H1 (cell line): ENCODE measurements at regions not wholly inside any gene's neighbourhood (a gene's known extent, or its start where the extent isn't known, plus 50 kb on each side); places are given as distances from the start of the nearest gene placed in this dataset.

ENCODE experiments used
- CTCF ChIA-PET: fragments of 300-600 bp; sonication (Branson Sonifier 250); formaldehyde crosslinking; loops from one replicate; lab custom pipeline; 2021; ENCODE audit not compliant: partially characterized antibody; lab: Charles Lee
- POLR2A ChIA-PET: fragments of 300-600 bp; sonication (Branson Sonifier 250); formaldehyde crosslinking; loops from one replicate; lab custom pipeline; 2021; ENCODE audit warnings: inconsistent platforms; ENCODE audit not compliant: partially characterized antibody; lab: Charles Lee
- DNase-seq, 2 experiments: peaks; one replicate each; pipeline versions ENCODE4 v3.0.0 to v3.0.0-alpha.2; 2010 to 2022; ENCODE audit warnings: low spot score in 2 of 2, low read depth in 1 of 2, mixed read lengths in 1 of 2
- FAIRE-seq: peaks from 2 replicates; lab custom pipeline; 2011; peaks lifted over from hg19 to GRCh38; lab: Jason Lieb, UNC
- H2AFZ ChIP-seq: 2 replicates; pipeline ENCODE4 v1.8.1; 2012; ENCODE audit warnings: low read length, inconsistent platforms
- H2AK5ac ChIP-seq: 2 replicates; pipeline ENCODE4 v1.6.1; 2013; ENCODE audit warnings: low read depth, low read length
- H2BK120ac ChIP-seq: replicated peaks from 2 replicates; pipeline ENCODE3; 2013; ENCODE audit warnings: low read depth, low read length, inconsistent platforms
- H2BK12ac ChIP-seq: 2 replicates; pipeline ENCODE4 v1.6.1; 2013; ENCODE audit warnings: low read depth, low read length
- H2BK15ac ChIP-seq: 2 replicates; pipeline ENCODE4 v1.6.1; 2013; ENCODE audit warnings: low read length
- H2BK20ac ChIP-seq: 2 replicates; pipeline ENCODE4 v1.6.1; 2013; ENCODE audit warnings: low read length
- H2BK5ac ChIP-seq: 2 replicates; pipeline ENCODE4 v1.6.1; 2013; ENCODE audit warnings: low read depth, low read length
- H3K14ac ChIP-seq: 2 replicates; pipeline ENCODE4 v1.6.1; 2013; ENCODE audit warnings: inconsistent platforms; ENCODE audit not compliant: insufficient read length
- H3K18ac ChIP-seq: 2 replicates; pipeline ENCODE4 v1.6.1; 2013; ENCODE audit warnings: low read length; ENCODE audit errors: extremely low read depth
- H3K23ac ChIP-seq: 2 replicates; pipeline ENCODE4 v1.6.1; 2013; ENCODE audit warnings: inconsistent platforms; ENCODE audit not compliant: insufficient read length
- H3K23me2 ChIP-seq: 2 replicates; pipeline ENCODE4 v1.6.1; 2013; ENCODE audit warnings: low read depth, low read length
- H3K27ac ChIP-seq: 2 replicates; pipeline ENCODE4 v1.6.1; 2011; ENCODE audit warnings: low read depth, low read length, inconsistent platforms
- H3K27me3 ChIP-seq, 4 experiments: replicated peaks in 1 of 4; 1 replicate in 1 of 4; 2 replicates in 3 of 4; pipeline versions ENCODE4 v1.6.1 to v1.8.1; 2011 to 2013; ENCODE audit warnings: low read length in 3 of 4, mild to moderate bottlenecking in 3 of 4, inconsistent platforms in 2 of 4, mixed read lengths in 2 of 4, moderate library complexity in 1 of 4; ENCODE audit not compliant: control insufficient read depth in 3 of 4, insufficient read depth in 3 of 4; ENCODE audit errors: extremely low read depth in 1 of 4
- H3K36me3 ChIP-seq, 4 experiments: 2 replicates each; pipeline versions ENCODE4 v1.6.1 to v1.8.1; 2011 to 2013; ENCODE audit warnings: mild to moderate bottlenecking in 4 of 4, low read length in 3 of 4, moderate library complexity in 2 of 4, control low read depth in 1 of 4, inconsistent platforms in 1 of 4; ENCODE audit not compliant: insufficient read depth in 4 of 4, control insufficient read depth in 2 of 4
- H3K4ac ChIP-seq: replicated peaks from 2 replicates; pipeline ENCODE3; 2013; ENCODE audit warnings: low read length, low read depth, mixed read lengths, inconsistent platforms; ENCODE audit not compliant: insufficient read length
- H3K4me1 ChIP-seq, 4 experiments: replicated peaks in 1 of 4; 1 replicate in 1 of 4; 2 replicates in 3 of 4; pipeline versions ENCODE4 v1.6.1 to v1.8.1; 2011 to 2013; ENCODE audit warnings: low read length in 3 of 4, inconsistent platforms in 2 of 4, mixed read lengths in 1 of 4; ENCODE audit not compliant: insufficient read depth in 4 of 4, control insufficient read depth in 3 of 4
- H3K4me2 ChIP-seq, 2 experiments: 2 replicates each; pipeline versions ENCODE4 v1.6.1 to v1.8.1; 2011 to 2013; ENCODE audit warnings: low read depth in 2 of 2, low read length in 2 of 2, control low read depth in 1 of 2, inconsistent platforms in 1 of 2, mild to moderate bottlenecking in 1 of 2; ENCODE audit not compliant: insufficient read depth in 1 of 2
- H3K4me3 ChIP-seq, 4 experiments: fragments of 200-600, 300-600 bp in 1 of 4; sonication (generic), shearing (Covaris generic), sonication (Bioruptor Twin) in 1 of 4; 2 replicates each; pipeline versions ENCODE4 v1.5.1 to v1.8.1; 2011 to 2016; ENCODE audit warnings: low read length in 4 of 4, low read depth in 3 of 4, control low read depth in 2 of 4, inconsistent platforms in 2 of 4, mild to moderate bottlenecking in 2 of 4, mixed read lengths in 1 of 4, moderate library complexity in 1 of 4; ENCODE audit not compliant: insufficient read depth in 2 of 4; ENCODE audit errors: extremely low read depth in 1 of 4
- H3K56ac ChIP-seq: replicated peaks from 2 replicates; pipeline ENCODE3; 2013; ENCODE audit warnings: low read depth, mild to moderate bottlenecking, mixed read lengths, low read length, inconsistent platforms; ENCODE audit not compliant: insufficient read length
- H3K79me1 ChIP-seq: 2 replicates; pipeline ENCODE4 v1.6.1; 2013; ENCODE audit warnings: low read depth, low read length, control low read depth
- H3K79me2 ChIP-seq, 2 experiments: 2 replicates each; pipeline versions ENCODE4 v1.6.1 to v1.8.1; 2012 to 2013; ENCODE audit warnings: low read length in 2 of 2, mild to moderate bottlenecking in 2 of 2, inconsistent platforms in 1 of 2; ENCODE audit not compliant: insufficient read depth in 2 of 2, control insufficient read depth in 1 of 2
- H3K9ac ChIP-seq, 4 experiments: replicated peaks in 1 of 4; 1 replicate in 1 of 4; 2 replicates in 3 of 4; pipeline versions ENCODE4 v1.6.1 to v1.8.1; 2011 to 2013; ENCODE audit warnings: low read depth in 3 of 4, low read length in 3 of 4, control low read depth in 2 of 4, mild to moderate bottlenecking in 2 of 4, moderate library complexity in 2 of 4, inconsistent platforms in 1 of 4; ENCODE audit errors: extremely low read depth in 1 of 4
- H3K9me3 ChIP-seq, 2 experiments: 2 replicates each; pipeline versions ENCODE4 v1.6.1 to v1.8.1; 2012 to 2013; ENCODE audit warnings: mild to moderate bottlenecking in 2 of 2, moderate library complexity in 2 of 2, control low read depth in 1 of 2, inconsistent platforms in 1 of 2, low read depth in 1 of 2, low read length in 1 of 2, mixed read lengths in 1 of 2; ENCODE audit not compliant: insufficient read depth in 2 of 2
- H4K20me1 ChIP-seq, 2 experiments: replicated peaks in 1 of 2; 2 replicates each; pipeline versions ENCODE3 to v1.8.1; 2011 to 2013; ENCODE audit warnings: inconsistent platforms in 2 of 2, low read length in 2 of 2, mild to moderate bottlenecking in 1 of 2; ENCODE audit not compliant: insufficient read depth in 2 of 2, control insufficient read depth in 1 of 2
- H4K5ac ChIP-seq: 2 replicates; pipeline ENCODE4 v1.6.1; 2013; ENCODE audit warnings: low read length, low read depth, mixed read lengths, inconsistent platforms; ENCODE audit not compliant: insufficient read length
- H4K8ac ChIP-seq: 2 replicates; pipeline ENCODE4 v1.8.0; 2013; ENCODE audit warnings: mild to moderate bottlenecking, moderate library complexity, low read length, inconsistent platforms; ENCODE audit not compliant: insufficient read depth; ENCODE audit errors: extremely low read depth
- H4K91ac ChIP-seq: replicated peaks from 2 replicates; pipeline ENCODE3; 2013; ENCODE audit warnings: low read length, mixed read lengths, inconsistent platforms; ENCODE audit not compliant: insufficient read length
- CHD2 ChIP-seq: IDR thresholded peaks from 2 replicates; pipeline ENCODE4 v1.6.1; 2012; ENCODE audit warnings: low read length, improper control_type of control experiment
- EP300 ChIP-seq, 2 experiments: IDR thresholded peaks; 1 replicate in 1 of 2; 2 replicates in 1 of 2; pipeline ENCODE4 v1.6.1; 2011 to 2012; ENCODE audit warnings: low read depth in 2 of 2, low read length in 2 of 2, mild to moderate bottlenecking in 2 of 2, borderline replicate concordance in 1 of 2, inconsistent platforms in 1 of 2, moderate library complexity in 1 of 2
- JUND ChIP-seq: IDR thresholded peaks from 2 replicates; pipeline ENCODE4 v1.6.1; 2011; ENCODE audit warnings: mild to moderate bottlenecking, improper control_type of control experiment, low read length
- NRF1 ChIP-seq: IDR thresholded peaks from 2 replicates; pipeline ENCODE4 v1.6.1; 2011; ENCODE audit warnings: mild to moderate bottlenecking, low read depth, low read length, improper control_type of control experiment
- SP1 ChIP-seq: IDR thresholded peaks from 2 replicates; pipeline ENCODE4 v1.6.1; 2011; ENCODE audit warnings: low read depth, low read length
- TAF7 ChIP-seq: optimal IDR thresholded peaks from 2 replicates; pipeline ENCODE3; 2011; ENCODE audit warnings: low read depth, mild to moderate bottlenecking, inconsistent platforms, low read length, moderate library complexity, borderline replicate concordance
- TBP ChIP-seq: IDR thresholded peaks from 2 replicates; pipeline ENCODE4 v1.6.1; 2011; ENCODE audit warnings: low read depth, low read length, improper control_type of control experiment
- TCF12 ChIP-seq: IDR thresholded peaks from 2 replicates; pipeline ENCODE4 v1.6.1; 2011; ENCODE audit warnings: low read depth, mild to moderate bottlenecking, low read length
- TEAD4 ChIP-seq: IDR thresholded peaks from 2 replicates; pipeline ENCODE4 v1.6.1; 2012; ENCODE audit warnings: low read depth, low read length, inconsistent platforms, mixed read lengths
- WGBS, 2 experiments: shearing (Covaris generic) in 1 of 2; methylation state at CpG; one replicate each; pipeline versions ENCODE4 v1.1.6 to v1.1.7; 2013 to 2015; ENCODE audit warnings: low lambda C conversion rate in 2 of 2, mixed read lengths in 2 of 2, inconsistent platforms in 1 of 2, low coverage in 1 of 2, missing lambda C conversion rate in 1 of 2; ENCODE audit not compliant: insufficient replicate concordance in 2 of 2, insufficient coverage in 1 of 2, insufficient read length in 1 of 2; ENCODE audit errors: extremely low coverage in 1 of 2, missing lambda C conversion rate in 1 of 2; 5-methylcytosine and 5-hydroxymethylcytosine counted together
- TF ChIP-seq, protein P1 (sequence below): IDR thresholded peaks from 2 replicates; pipeline ENCODE4 v1.6.1; 2012; ENCODE audit warnings: inconsistent platforms

DNA sequence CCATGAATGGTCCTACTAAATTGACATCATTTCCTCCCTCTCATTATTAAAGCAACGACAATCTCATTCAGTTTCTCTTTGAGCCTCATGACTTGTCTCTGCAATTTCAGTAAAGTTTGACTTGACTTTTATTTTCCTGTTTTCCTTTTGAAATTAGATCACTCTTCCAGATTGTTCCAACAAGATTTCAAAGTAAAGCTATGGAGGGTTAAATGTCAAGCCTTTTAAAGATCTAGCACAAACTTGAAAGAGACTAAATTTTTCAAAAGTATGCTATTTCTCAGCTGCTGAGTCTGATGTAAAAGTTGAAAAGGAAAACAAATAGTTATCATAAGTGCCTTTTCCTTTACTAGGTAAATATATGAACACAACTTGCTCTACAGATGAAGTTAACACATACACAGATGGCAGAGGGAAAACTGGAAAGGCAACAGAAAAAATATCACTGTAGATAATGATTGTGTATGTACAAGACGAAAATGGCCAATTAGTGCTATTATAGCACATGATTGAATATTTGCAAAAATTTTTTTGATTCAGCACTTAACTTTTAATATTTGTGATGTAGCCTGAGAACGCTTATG, 200.6 kb downstream of the WDR11 start:
- Histone ChIP-seq H3K56ac (no peak overlapping the region), H3K79me1 (no peaks in the 10 kb centered on the region), H3K79me2 (no peaks in the 10 kb centered on the region), H4K91ac (no peak overlapping the region), H3K9me3 (no peaks in the 10 kb centered on the region), H2BK15ac (no peak overlapping the region), H2AK5ac (no peak overlapping the region), H3K23ac (no peak overlapping the region), H3K27ac (no peak overlapping the region), H4K20me1 (no peaks in the 10 kb centered on the region), H3K9ac (no peak overlapping the region), H4K5ac (no peak overlapping the region), H2AFZ (no peak overlapping the region), H3K18ac (no peak overlapping the region), H3K4me3 (no peak overlapping the region), H2BK12ac (no peak overlapping the region), H3K27me3 (no peaks in the 10 kb centered on the region), H3K23me2 (no peaks in the 10 kb centered on the region), H2BK20ac (no peak overlapping the region), H2BK120ac (no peak overlapping the region), H3K36me3 (no peaks in the 10 kb centered on the region), H2BK5ac (no peak overlapping the region), H3K14ac (no peak overlapping the region), H3K4ac (no peak overlapping the region), H4K8ac (no peak overlapping the region), H3K4me2 (no peak overlapping the region), H3K4me1 (no peaks in the 10 kb centered on the region)
- FAIRE-seq (no peak), DNase-seq (no peak)
- POLR2A ChIA-PET, result no interaction called here
- WGBS, 2 experiments, result 85% methylated on average over 3 of the region's 3 CpGs; no CpG with 5 or more reads in 1 of the 2 experiments
- TF ChIP-seq SP1 (no peak), JUND (no peak), NRF1 (no peak), TAF7 (no peak), TEAD4 (no peak), CHD2 (no peak), EP300 (IDR thresholded peaks at IDR 0.05; ENCODE audit: borderline replicate concordance in 1 of 2, low read depth in 2 of 2, low read length in 2 of 2) (no peak), TCF12 (no peak), TBP (no peak)
- TF ChIP-seq, protein P1, sequence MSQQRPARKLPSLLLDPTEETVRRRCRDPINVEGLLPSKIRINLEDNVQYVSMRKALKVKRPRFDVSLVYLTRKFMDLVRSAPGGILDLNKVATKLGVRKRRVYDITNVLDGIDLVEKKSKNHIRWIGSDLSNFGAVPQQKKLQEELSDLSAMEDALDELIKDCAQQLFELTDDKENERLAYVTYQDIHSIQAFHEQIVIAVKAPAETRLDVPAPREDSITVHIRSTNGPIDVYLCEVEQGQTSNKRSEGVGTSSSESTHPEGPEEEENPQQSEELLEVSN, result no peak
- CTCF ChIA-PET, result interaction anchor here (0.5 to 1.3 kb wide), 3 partner anchors 9 to 384 kb away, joined by 3 to 4 read pairs (median 3); no protein-coding TSS in a partner anchor
